Fibroblast of pulmonary artery (primary cell): ENCODE measurements at regions not wholly inside any gene's neighbourhood (a gene's known extent, or its start where the extent isn't known, plus 50 kb on each side); places are given as distances from the start of the nearest gene placed in this dataset.

Experiments
- DNase-seq: peaks from one replicate; pipeline ENCODE4 v3.0.0-alpha.2; 2010; ENCODE audit warnings: low read depth
- H3K4me3 ChIP-seq: replicated peaks from 2 replicates; pipeline ENCODE4 v1.5.1; 2011; ENCODE audit warnings: low read depth, mild to moderate bottlenecking, control low read depth, low read length, moderate library complexity
- TF ChIP-seq, protein P1 (sequence below): IDR thresholded peaks from 2 replicates; pipeline ENCODE4 v1.5.1; 2011; ENCODE audit warnings: mild to moderate bottlenecking, control low read depth, low read length, inconsistent platforms; ENCODE audit errors: missing control alignments

DNA sequence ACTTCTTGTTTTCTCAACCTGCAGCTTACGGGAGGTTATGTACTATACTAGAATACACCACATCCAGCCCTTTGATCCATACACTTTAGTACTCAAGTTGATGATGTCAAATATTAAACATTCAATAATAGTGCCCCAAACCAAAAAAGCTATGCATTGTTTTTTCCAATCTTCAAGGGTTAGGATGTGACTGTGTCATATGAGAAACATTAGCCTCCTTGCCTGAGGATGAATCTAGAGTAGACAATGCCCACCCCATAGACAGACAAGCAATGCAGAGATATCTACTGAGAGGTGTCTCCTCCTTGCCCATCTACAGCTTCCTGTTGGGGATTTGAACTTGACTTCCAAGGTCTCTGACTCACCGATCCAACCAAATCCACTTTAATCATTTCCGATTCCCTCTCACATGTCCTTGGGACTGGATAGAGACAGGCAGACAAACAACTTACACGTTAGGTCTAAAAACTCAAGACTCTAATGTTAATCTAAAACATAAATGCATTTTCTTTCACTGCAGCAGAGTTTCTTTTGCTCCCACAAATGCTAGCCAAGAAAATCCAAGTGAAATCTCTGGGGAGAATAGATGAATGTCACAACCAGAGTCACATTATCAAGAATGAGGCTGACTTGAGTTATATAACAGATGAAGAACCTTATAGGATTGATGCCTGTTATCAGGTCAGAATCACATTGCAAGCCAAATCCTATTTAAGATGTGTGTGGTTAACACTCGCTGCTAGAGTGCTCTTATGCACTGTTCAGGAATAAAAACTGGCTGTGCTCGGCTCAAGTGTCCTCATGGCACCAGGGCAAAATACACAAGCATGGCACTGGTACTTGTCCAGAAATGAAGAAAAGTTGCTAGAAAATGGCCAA, 75.5 kb upstream of the TNFAIP3 start:
- no peak overlapping the region for H3K4me3 ChIP-seq
- DNase-seq = peak; percentile 42
- TF ChIP-seq, protein P1, sequence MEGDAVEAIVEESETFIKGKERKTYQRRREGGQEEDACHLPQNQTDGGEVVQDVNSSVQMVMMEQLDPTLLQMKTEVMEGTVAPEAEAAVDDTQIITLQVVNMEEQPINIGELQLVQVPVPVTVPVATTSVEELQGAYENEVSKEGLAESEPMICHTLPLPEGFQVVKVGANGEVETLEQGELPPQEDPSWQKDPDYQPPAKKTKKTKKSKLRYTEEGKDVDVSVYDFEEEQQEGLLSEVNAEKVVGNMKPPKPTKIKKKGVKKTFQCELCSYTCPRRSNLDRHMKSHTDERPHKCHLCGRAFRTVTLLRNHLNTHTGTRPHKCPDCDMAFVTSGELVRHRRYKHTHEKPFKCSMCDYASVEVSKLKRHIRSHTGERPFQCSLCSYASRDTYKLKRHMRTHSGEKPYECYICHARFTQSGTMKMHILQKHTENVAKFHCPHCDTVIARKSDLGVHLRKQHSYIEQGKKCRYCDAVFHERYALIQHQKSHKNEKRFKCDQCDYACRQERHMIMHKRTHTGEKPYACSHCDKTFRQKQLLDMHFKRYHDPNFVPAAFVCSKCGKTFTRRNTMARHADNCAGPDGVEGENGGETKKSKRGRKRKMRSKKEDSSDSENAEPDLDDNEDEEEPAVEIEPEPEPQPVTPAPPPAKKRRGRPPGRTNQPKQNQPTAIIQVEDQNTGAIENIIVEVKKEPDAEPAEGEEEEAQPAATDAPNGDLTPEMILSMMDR = no peak

DNA sequence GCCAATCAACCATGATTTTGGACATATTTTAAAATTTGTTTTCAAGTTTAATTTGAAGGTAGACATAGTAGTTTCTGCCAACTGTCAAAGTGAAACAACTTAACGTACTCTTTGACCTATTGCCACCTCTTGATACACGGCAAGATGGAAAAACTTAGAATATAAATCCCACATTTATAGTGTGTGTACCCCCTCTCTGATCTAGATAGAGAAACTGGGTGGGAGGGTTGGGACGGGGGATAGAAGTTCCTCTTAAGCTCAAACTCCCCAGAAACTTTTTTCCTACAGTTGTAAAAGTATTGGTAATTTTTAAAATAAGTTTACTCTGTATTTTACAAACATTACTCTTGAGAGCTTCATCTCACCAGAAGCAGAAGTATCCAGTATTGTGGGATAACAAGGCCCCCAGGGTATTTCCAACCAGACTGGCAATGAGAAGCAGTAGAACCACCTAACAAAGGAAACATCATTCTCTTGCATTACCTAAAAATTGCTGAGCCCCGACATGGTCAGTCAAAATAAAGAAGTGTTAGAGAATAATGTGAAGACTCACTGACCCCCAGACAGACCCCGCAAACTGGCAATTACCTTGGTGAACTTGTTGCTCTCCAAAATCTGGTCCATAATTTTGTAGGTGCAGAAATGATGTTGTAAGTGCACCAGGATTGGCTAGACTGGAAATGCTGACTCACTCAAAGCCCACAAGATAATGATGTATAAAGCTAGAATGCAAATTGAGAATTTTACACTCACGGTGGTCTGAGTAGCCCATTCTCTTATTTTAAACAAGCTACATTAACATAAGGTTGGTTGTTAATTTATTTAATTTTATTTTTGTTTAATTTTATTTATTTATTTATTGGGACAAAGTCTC, 74.7 kb upstream of the TNFAIP3 start:
- no peak overlapping the region for H3K4me3 ChIP-seq
- TF ChIP-seq, protein P1 = no peak
- no peak for DNase-seq

DNA sequence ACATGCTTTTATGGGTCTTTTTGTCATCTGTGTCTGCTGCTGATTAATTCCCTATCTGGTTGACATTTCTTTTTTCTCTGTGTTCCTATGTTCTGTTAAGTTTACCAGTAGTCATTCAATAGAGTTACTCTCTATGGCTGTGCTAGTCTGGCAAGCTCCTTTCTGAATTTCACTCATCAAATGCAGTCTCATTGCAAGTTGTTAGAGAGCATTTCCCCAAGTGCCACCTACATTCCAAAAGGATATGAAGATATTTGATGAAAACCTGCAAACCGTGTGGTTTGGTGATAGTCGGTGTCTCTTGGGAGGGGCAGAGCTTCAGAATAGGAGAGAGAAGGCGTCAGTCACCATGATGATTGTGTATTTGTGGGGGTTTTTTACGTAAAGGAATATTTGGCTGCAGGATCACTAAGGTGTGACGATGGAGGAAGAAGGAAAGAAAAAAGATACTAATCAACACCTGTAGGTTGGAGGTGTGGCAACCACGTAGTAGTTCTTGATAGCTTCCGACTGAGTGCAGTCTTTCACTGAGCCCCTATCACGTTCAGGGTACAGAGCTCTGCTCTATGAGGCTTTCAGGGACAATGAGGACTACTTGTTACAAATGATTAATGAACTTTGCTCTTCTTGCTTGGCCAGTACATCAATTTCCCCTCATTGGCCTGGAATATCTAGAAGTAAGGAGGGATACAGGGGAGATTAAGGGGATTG, 73.1 kb upstream of the TNFAIP3 start:
- DNase-seq = no peak
- H3K4me3 ChIP-seq = no peak overlapping the region
- TF ChIP-seq, protein P1 = no peak

DNA sequence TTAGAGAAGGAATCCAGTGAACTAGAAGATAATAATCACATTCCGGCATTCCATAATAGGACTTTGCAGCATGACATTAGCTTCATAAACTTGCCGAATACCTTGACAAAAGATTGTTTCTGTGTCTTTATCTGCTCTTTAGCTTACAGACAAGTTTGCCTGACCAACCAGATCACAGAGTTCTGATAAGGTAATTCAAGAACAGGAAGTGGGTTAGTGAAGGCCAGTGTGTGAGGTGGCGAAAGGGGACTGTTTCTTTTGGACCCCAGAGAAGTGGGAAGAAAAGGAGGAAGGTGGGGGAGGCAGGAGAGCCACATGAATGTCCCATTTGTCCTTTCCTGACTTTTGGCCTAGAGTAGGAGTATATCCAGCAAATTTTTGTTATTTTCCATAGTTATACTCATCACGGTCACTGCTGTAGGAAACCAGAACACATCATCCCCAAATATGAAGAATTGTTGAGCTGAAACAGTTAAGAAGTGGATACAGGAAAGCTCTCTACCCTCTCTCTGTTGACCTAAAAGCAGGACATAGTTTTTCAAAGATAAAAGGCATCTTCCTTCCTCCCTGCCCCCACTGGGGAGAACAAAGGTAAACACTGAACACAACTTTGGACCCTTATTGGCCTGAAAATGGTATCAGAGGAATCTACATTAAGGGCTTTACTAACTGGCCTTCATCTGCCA, 72.4 kb upstream of the TNFAIP3 start:
- no peak overlapping the region for H3K4me3 ChIP-seq
- DNase-seq = no peak
- TF ChIP-seq, protein P1 = no peak

DNA sequence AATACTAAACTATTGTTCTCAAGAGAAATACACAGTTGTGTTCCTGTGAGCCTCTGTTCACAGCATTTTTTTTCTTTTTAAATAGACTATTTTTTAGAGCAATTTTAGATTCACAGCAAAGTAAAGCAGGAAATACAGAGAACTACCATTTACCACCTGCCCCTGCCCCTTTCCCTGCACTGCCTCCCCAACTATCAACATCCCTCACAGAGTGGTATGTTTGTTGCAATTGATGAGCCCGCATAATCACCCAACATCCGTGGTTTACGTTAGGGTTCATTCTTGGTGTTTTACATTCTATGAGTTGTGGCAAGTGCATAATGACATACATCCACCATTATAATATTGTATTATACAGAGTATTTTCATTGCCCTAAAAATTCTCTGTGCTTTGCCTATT, 71.6 kb upstream of the TNFAIP3 start:
- TF ChIP-seq, protein P1 = no peak
- DNase-seq = no peak
- H3K4me3 ChIP-seq = no peak overlapping the region

DNA sequence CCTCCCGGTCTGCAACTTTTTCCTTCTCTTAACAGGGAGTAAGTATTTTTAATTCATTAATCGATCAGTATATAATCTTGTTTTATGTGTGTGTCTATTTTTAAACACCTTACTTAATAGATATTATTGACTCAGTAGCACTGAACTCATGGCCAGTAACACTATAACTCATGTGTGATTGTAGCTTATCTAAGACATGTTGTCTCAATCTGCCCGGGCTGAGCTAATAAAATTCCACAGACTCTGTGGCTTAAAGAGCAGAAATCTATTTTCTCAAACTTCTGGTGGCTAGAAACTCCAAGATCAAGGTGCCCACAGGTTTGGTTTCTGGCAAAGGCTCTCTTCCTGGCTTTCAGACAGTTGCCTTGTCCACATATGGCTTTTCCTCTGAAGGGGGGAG, 68.8 kb upstream of the TNFAIP3 start:
- no peak for DNase-seq
- TF ChIP-seq, protein P1 = no peak
- H3K4me3 ChIP-seq = no peak overlapping the region
